Colonic mucosa (tissue), 4 donors: ENCODE measurements at regions not wholly inside any gene's neighbourhood (a gene's known extent, or its start where the extent isn't known, plus 50 kb on each side); places are given as distances from the start of the nearest gene placed in this dataset.

Source experiments
- DNase-seq: peaks from one replicate; pipeline ENCODE4 v3.0.0-alpha.2; 2020
- H3K27ac ChIP-seq: fragments of 200-600 bp; one replicate; pipeline ENCODE4 v1.8.0; 2021
- H3K27me3 ChIP-seq: fragments of 200-600 bp; one replicate; pipeline ENCODE4 v1.8.0; 2021
- H3K36me3 ChIP-seq: fragments of 200-600 bp; one replicate; pipeline ENCODE4 v1.8.0; 2021
- H3K4me1 ChIP-seq: fragments of 200-600 bp; one replicate; pipeline ENCODE4 v1.8.0; 2021; ENCODE audit warnings: mild to moderate bottlenecking
- H3K4me3 ChIP-seq: fragments of 200-600 bp; one replicate; pipeline ENCODE4 v1.8.0; 2021
- H3K9ac ChIP-seq, 2 donors: one replicate each; pipeline ENCODE4 v1.7.0; 2013; ENCODE audit warnings: control low read depth in 2 of 2, low read depth in 2 of 2, low read length in 2 of 2
- H3K9me3 ChIP-seq: fragments of 200-600 bp; one replicate; pipeline ENCODE4 v1.8.0; 2021
- intact Hi-C: fragments of 100-400 bp; cut with DNase I; formaldehyde crosslinking; loops from one replicate; pipeline ENCODE4 v1.14.1; 2022
- TF ChIP-seq, protein P1 (sequence below): fragments of 200-600 bp; IDR thresholded peaks from one replicate; pipeline ENCODE4 v1.8.0; 2022; ENCODE audit warnings: antibody characterized with exemption, mild to moderate bottlenecking
- donor health status: healthy.
- donor health status: DM: no; HTN: no; CAD: no.
- donor health status: DM: no; HTN: no; CAD: no.

GRCh38 chr4:162272215-162272614 is 108.4 kb upstream of the FSTL5 start:
- no peak for DNase-seq
- no peaks in the 10 kb centered on the region for H3K9me3 ChIP-seq
- no peak overlapping the region for H3K27ac ChIP-seq
- H3K9ac ChIP-seq = no peak overlapping the region
- no peak overlapping the region for H3K4me3 ChIP-seq
- no peaks in the 10 kb centered on the region for H3K27me3 ChIP-seq
- no peaks in the 10 kb centered on the region for H3K36me3 ChIP-seq
- TF ChIP-seq, protein P1, sequence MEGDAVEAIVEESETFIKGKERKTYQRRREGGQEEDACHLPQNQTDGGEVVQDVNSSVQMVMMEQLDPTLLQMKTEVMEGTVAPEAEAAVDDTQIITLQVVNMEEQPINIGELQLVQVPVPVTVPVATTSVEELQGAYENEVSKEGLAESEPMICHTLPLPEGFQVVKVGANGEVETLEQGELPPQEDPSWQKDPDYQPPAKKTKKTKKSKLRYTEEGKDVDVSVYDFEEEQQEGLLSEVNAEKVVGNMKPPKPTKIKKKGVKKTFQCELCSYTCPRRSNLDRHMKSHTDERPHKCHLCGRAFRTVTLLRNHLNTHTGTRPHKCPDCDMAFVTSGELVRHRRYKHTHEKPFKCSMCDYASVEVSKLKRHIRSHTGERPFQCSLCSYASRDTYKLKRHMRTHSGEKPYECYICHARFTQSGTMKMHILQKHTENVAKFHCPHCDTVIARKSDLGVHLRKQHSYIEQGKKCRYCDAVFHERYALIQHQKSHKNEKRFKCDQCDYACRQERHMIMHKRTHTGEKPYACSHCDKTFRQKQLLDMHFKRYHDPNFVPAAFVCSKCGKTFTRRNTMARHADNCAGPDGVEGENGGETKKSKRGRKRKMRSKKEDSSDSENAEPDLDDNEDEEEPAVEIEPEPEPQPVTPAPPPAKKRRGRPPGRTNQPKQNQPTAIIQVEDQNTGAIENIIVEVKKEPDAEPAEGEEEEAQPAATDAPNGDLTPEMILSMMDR = no peak
- intact Hi-C loops = no loop called here
- no peaks in the 10 kb centered on the region for H3K4me1 ChIP-seq

DNA sequence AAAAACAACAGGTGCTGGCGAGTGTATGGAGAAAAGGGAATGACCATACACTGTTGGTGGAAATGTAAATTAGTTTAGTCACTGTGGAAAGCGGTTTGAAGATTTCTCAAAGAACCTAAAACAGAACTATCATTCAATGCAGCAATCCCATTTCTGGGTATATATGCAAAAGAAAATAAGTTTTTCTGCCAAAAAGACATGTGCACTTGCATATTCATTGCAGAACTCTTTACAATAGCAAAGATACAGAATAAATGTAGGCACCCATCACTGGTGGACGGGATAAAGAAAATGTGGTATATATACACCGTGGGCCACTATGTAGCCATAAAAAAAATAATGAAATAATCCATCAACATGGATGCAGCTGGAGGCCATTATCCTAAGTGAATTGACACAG is 105.1 kb upstream of the FSTL5 start:
- Histone ChIP-seq H3K27me3 (no peaks in the 10 kb centered on the region), H3K9ac (no peak overlapping the region), H3K9me3 (no peaks in the 10 kb centered on the region), H3K27ac (no peak overlapping the region), H3K4me1 (no peaks in the 10 kb centered on the region), H3K36me3 (no peaks in the 10 kb centered on the region), H3K4me3 (no peak overlapping the region)
- intact Hi-C loops = no loop called here
- TF ChIP-seq, protein P1 = no peak
- DNase-seq = no peak

GRCh38 chr4:162265802-162266201 is 102.0 kb upstream of the FSTL5 start:
- no peak for DNase-seq
- H3K4me3 ChIP-seq = no peak overlapping the region
- no peaks in the 10 kb centered on the region for H3K36me3 ChIP-seq
- no peak overlapping the region for H3K27ac ChIP-seq
- H3K9ac ChIP-seq = no peak overlapping the region
- H3K9me3 ChIP-seq = no peaks in the 10 kb centered on the region
- intact Hi-C loops = no loop called here
- no peaks in the 10 kb centered on the region for H3K27me3 ChIP-seq
- TF ChIP-seq, protein P1 = no peak
- H3K4me1 ChIP-seq = no peaks in the 10 kb centered on the region

- intact Hi-C loops = no loop called here
- H3K4me3 ChIP-seq = no peak overlapping the region
- TF ChIP-seq, protein P1 = no peak
These were observed 81.3 kb upstream of the FSTL5 start for GRCh38 chr4:162245051-162245450.

GRCh38 chr4:162241857-162242256 is 78.1 kb upstream of the FSTL5 start:
- H3K27me3 ChIP-seq = no peaks in the 10 kb centered on the region
- H3K4me3 ChIP-seq = no peak overlapping the region
- no peaks in the 10 kb centered on the region for H3K9me3 ChIP-seq
- H3K4me1 ChIP-seq = no peaks in the 10 kb centered on the region
- DNase-seq = no peak
- H3K36me3 ChIP-seq = no peaks in the 10 kb centered on the region
- TF ChIP-seq, protein P1 = no peak
- intact Hi-C loops = no loop called here
- no peak overlapping the region for H3K9ac ChIP-seq
- no peak overlapping the region for H3K27ac ChIP-seq

More at GRCh38 chr4:162245051-162245450, 81.3 kb upstream of the FSTL5 start:
- Histone ChIP-seq H3K9me3 (no peaks in the 10 kb centered on the region), H3K27ac (no peak overlapping the region), H3K9ac (no peak overlapping the region), H3K4me1 (no peaks in the 10 kb centered on the region), H3K27me3 (no peaks in the 10 kb centered on the region), H3K36me3 (no peaks in the 10 kb centered on the region)
- no peak for DNase-seq
